ENCODE measurements at regions not wholly inside any gene's neighbourhood (a gene's known extent, or its start where the extent isn't known, plus 50 kb on each side); places are given as distances from the start of the nearest gene placed in this dataset.

- DNase-seq (ENCODE audit: low spot score): no peak
- no peaks in the 10 kb centered on the region for H3K4me1 Mint-ChIP-seq (ENCODE audit: low read depth)
- no peaks in the 10 kb centered on the region for H3K9me3 Mint-ChIP-seq (ENCODE audit: low read depth)
- peaks cover 18% of the 10 kb centered on the region for H3K27me3 Mint-ChIP-seq (ENCODE audit: low read depth)
- TF ChIP-seq, protein P1, sequence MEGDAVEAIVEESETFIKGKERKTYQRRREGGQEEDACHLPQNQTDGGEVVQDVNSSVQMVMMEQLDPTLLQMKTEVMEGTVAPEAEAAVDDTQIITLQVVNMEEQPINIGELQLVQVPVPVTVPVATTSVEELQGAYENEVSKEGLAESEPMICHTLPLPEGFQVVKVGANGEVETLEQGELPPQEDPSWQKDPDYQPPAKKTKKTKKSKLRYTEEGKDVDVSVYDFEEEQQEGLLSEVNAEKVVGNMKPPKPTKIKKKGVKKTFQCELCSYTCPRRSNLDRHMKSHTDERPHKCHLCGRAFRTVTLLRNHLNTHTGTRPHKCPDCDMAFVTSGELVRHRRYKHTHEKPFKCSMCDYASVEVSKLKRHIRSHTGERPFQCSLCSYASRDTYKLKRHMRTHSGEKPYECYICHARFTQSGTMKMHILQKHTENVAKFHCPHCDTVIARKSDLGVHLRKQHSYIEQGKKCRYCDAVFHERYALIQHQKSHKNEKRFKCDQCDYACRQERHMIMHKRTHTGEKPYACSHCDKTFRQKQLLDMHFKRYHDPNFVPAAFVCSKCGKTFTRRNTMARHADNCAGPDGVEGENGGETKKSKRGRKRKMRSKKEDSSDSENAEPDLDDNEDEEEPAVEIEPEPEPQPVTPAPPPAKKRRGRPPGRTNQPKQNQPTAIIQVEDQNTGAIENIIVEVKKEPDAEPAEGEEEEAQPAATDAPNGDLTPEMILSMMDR (IDR thresholded peaks at IDR 0.05): no peak
- no peak overlapping the region for H3K4me3 Mint-ChIP-seq (ENCODE audit: unreplicated experiment)
- H3K27ac Mint-ChIP-seq (ENCODE audit: unreplicated experiment): no peak overlapping the region
- H3K36me3 Mint-ChIP-seq (ENCODE audit: low read depth): no peaks in the 10 kb centered on the region
Observed at GRCh38 chr11:32225571-32226285, 134.9 kb downstream of the RCN1 start.

DNA sequence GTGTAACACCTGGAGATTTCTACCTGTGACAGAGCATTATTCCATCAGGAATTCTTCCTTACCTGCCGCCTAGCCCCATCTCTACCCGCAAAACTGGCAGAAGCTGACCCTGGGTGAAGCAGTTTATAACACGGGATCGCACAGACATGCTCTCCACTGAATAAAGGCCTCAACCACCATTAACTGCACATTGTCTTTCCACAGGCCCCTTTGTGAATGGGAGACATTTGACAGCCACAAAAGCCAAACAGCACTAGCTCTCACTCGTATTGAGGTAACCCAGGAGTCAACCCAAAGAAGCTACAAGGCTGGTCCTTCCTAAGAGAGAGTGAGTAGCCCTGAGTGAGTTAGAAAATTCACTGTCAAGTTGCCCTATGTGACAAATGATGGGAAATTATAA, 135.6 kb downstream of the RCN1 start:
- no peaks in the 10 kb centered on the region for H3K36me3 Mint-ChIP-seq (ENCODE audit: low read depth)
- no peak for DNase-seq (ENCODE audit: low spot score)
- no peaks in the 10 kb centered on the region for H3K9me3 Mint-ChIP-seq (ENCODE audit: low read depth)
- TF ChIP-seq, protein P1 (IDR thresholded peaks at IDR 0.05): no peak
- no peak overlapping the region for H3K4me3 Mint-ChIP-seq (ENCODE audit: unreplicated experiment)
- H3K4me1 Mint-ChIP-seq (ENCODE audit: low read depth): no peaks in the 10 kb centered on the region
- H3K27me3 Mint-ChIP-seq (ENCODE audit: low read depth): peaks cover 14% of the 10 kb centered on the region
- H3K27ac Mint-ChIP-seq (ENCODE audit: unreplicated experiment): no peak overlapping the region

DNA sequence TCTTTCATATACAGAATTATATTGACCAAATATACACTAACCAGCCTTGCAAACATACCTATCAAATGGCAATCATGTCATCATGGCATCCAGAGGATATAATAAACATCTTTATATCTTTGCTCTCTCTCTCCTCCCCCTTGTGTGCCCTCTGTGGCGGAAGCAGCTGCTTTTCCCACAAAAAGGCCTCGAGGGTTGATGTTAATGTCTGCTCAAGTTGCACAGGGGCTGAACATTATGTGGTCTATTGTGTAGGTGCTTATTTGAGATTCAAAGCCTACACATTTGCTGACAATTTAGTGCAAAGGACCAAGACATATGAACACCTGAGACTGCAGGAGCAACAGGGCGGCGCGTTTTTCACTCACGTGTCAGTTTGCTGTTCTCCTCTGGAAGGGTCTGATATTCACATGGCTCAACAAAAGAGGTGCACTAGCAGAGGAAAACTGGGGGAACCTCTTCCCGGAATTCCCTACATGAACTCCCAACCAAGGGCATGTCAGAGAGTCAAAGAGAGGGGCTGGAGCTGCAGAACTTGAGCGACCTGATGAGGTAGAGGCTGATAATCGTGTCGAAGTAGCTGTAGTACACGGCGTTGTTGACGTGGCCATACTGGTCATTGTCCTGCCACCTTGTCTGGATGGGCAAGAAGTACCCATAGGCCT, 138.8 kb downstream of the RCN1 start:
- H3K4me3 Mint-ChIP-seq (ENCODE audit: unreplicated experiment): no peak overlapping the region
- peaks cover 9% of the 10 kb centered on the region for H3K27me3 Mint-ChIP-seq (ENCODE audit: low read depth)
- TF ChIP-seq, protein P1 (IDR thresholded peaks at IDR 0.05): no peak
- DNase-seq (ENCODE audit: low spot score): no peak
- H3K36me3 Mint-ChIP-seq (ENCODE audit: low read depth): no peaks in the 10 kb centered on the region
- no peaks in the 10 kb centered on the region for H3K9me3 Mint-ChIP-seq (ENCODE audit: low read depth)
- no peak overlapping the region for H3K27ac Mint-ChIP-seq (ENCODE audit: unreplicated experiment)
- no peaks in the 10 kb centered on the region for H3K4me1 Mint-ChIP-seq (ENCODE audit: low read depth)

GRCh38 chr11:32231909-32232493, 141.1 kb downstream of the RCN1 start:
- no peak for DNase-seq (ENCODE audit: low spot score)
- H3K36me3 Mint-ChIP-seq (ENCODE audit: low read depth): no peaks in the 10 kb centered on the region
- no peaks in the 10 kb centered on the region for H3K4me1 Mint-ChIP-seq (ENCODE audit: low read depth)
- peaks cover 13% of the 10 kb centered on the region for H3K27me3 Mint-ChIP-seq (ENCODE audit: low read depth)
- TF ChIP-seq, protein P1 (IDR thresholded peaks at IDR 0.05): peak; percentile 61
- H3K4me3 Mint-ChIP-seq (ENCODE audit: unreplicated experiment): no peak overlapping the region
- H3K27ac Mint-ChIP-seq (ENCODE audit: unreplicated experiment): no peak overlapping the region
- no peaks in the 10 kb centered on the region for H3K9me3 Mint-ChIP-seq (ENCODE audit: low read depth)

GRCh38 chr11:32232516-32232915, 141.6 kb downstream of the RCN1 start:
- TF ChIP-seq, protein P1 (IDR thresholded peaks at IDR 0.05): no peak
- no peaks in the 10 kb centered on the region for H3K36me3 Mint-ChIP-seq (ENCODE audit: low read depth)
- no peaks in the 10 kb centered on the region for H3K4me1 Mint-ChIP-seq (ENCODE audit: low read depth)
- H3K9me3 Mint-ChIP-seq (ENCODE audit: low read depth): no peaks in the 10 kb centered on the region
- peaks cover 13% of the 10 kb centered on the region for H3K27me3 Mint-ChIP-seq (ENCODE audit: low read depth)
- no peak overlapping the region for H3K27ac Mint-ChIP-seq (ENCODE audit: unreplicated experiment)
- no peak for DNase-seq (ENCODE audit: low spot score)
- no peak overlapping the region for H3K4me3 Mint-ChIP-seq (ENCODE audit: unreplicated experiment)

Measured in chondrocyte (in vitro differentiated cells).